ENCODE measurements at regions not wholly inside any gene's neighbourhood (a gene's known extent, or its start where the extent isn't known, plus 50 kb on each side); places are given as distances from the start of the nearest gene placed in this dataset.
"Not testable (repeated sequence)": the region's sequence is repeated elsewhere in the genome, so short reads cannot be mapped to it uniquely, and the experiment has no call there.

DNA sequence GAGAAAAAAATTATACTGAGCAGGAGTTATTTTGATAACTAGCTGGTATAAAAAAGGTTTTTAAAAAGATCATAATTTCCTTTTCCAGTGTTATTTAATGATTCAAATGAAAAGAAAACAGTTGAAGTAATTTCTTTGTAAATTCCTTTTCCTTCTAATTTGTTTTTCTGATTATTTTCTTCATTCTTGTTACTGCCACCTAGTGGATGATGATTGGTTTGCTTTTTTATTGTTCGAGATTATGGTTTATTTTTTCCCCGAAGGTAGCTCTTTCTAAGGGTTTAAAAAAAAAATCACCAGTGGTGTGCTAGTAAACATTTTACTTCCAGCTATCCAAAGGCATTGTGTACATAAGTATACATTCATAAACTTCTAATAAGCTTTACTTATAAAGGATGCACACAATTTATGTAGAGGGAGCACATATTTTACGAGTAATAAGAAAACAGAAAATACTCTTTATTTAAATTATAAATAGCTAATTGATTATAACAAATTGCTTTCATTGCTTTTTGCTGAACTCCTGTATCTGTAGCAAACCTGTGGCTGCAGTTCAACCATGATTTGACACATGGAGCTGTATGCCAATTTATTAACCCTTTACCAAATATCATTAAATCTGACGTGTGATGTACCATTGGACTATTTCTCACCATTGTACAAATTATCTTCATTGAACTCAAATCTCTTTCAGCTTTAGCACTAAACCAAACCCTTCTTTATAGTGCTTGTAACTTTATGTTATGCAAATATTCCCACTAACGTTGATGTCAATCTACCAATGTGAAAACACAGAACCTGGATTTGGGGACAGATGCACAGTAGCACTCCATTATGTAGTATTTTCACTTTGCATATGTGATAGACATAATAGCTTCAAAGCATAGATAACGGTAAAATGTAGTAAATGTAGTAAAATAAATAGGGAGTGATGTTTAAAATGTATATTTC lies 97.8 kb upstream of the ANK2 start:
- H3K4me3 ChIP-seq (ENCODE audit: low read depth, low read length) = no peak overlapping the region
- TF ChIP-seq, protein P1, sequence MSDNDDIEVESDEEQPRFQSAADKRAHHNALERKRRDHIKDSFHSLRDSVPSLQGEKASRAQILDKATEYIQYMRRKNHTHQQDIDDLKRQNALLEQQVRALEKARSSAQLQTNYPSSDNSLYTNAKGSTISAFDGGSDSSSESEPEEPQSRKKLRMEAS (IDR thresholded peaks at IDR 0.05; ENCODE audit: low read depth, low read length) = no peak
- no peak for TF ChIP-seq CTCF (IDR thresholded peaks at IDR 0.05; ENCODE audit: low read depth, low read length)
- no peak for TF ChIP-seq POLR2A (IDR thresholded peaks at IDR 0.05; ENCODE audit: extremely low read depth, insufficient read length)
- TF ChIP-seq MYC (IDR thresholded peaks at IDR 0.05; ENCODE audit: low read depth, low read length) = no peak
- peak; percentile 11 for DNase-seq (ENCODE audit: low read depth)

GRCh38 chr4:112952313-112952700 lies 97.1 kb upstream of the ANK2 start:
- no peak for TF ChIP-seq CTCF (IDR thresholded peaks at IDR 0.05; ENCODE audit: low read depth, low read length)
- TF ChIP-seq, protein P1 (IDR thresholded peaks at IDR 0.05; ENCODE audit: low read depth, low read length) = no peak
- TF ChIP-seq POLR2A (IDR thresholded peaks at IDR 0.05; ENCODE audit: extremely low read depth, insufficient read length) = no peak
- no peak for TF ChIP-seq MYC (IDR thresholded peaks at IDR 0.05; ENCODE audit: low read depth, low read length)
- DNase-seq (ENCODE audit: low read depth) = no peak
- H3K4me3 ChIP-seq (ENCODE audit: low read depth, low read length) = no peak overlapping the region

GRCh38 chr4:112953262-112953661 lies 96.2 kb upstream of the ANK2 start:
- no peak overlapping the region for H3K4me3 ChIP-seq (ENCODE audit: low read depth, low read length)
- no peak for TF ChIP-seq POLR2A (IDR thresholded peaks at IDR 0.05; ENCODE audit: extremely low read depth, insufficient read length)
- TF ChIP-seq CTCF (IDR thresholded peaks at IDR 0.05; ENCODE audit: low read depth, low read length) = no peak
- no peak for TF ChIP-seq MYC (IDR thresholded peaks at IDR 0.05; ENCODE audit: low read depth, low read length)
- TF ChIP-seq, protein P1 (IDR thresholded peaks at IDR 0.05; ENCODE audit: low read depth, low read length) = no peak
- no peak for DNase-seq (ENCODE audit: low read depth)

DNA sequence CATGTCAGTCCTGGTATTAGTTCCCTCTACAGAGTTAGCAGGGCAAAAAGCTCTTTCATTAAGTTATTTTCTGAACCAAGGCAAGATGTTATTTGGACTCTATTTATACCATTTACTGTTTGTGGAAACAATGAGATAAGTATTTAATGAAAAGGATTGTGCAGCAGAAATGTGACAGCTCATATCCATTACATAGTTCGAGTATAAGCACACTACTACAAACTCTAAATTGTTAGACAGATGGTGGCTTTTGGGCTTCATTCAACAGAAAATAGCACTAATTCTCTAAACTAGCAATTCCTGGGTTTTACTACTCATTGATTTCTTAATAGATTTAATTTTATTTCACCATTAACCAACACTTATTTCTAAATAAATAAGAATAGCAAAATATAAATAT lies 95.2 kb upstream of the ANK2 start:
- no peak for TF ChIP-seq MYC (IDR thresholded peaks at IDR 0.05; ENCODE audit: low read depth, low read length)
- no peak for TF ChIP-seq CTCF (IDR thresholded peaks at IDR 0.05; ENCODE audit: low read depth, low read length)
- TF ChIP-seq POLR2A (IDR thresholded peaks at IDR 0.05; ENCODE audit: extremely low read depth, insufficient read length) = no peak
- TF ChIP-seq, protein P1 (IDR thresholded peaks at IDR 0.05; ENCODE audit: low read depth, low read length) = no peak
- H3K4me3 ChIP-seq (ENCODE audit: low read depth, low read length) = no peak overlapping the region
- no peak for DNase-seq (ENCODE audit: low read depth)

- no peak for DNase-seq (ENCODE audit: low read depth)
- TF ChIP-seq POLR2A (IDR thresholded peaks at IDR 0.05; ENCODE audit: extremely low read depth, insufficient read length) (no peak), MYC (IDR thresholded peaks at IDR 0.05; ENCODE audit: low read depth, low read length) (no peak), CTCF (IDR thresholded peaks at IDR 0.05; ENCODE audit: low read depth, low read length) (no peak)
- TF ChIP-seq, protein P1 (IDR thresholded peaks at IDR 0.05; ENCODE audit: low read depth, low read length) = no peak
- H3K4me3 ChIP-seq (ENCODE audit: low read depth, low read length) = no peak overlapping the region
Observed at GRCh38 chr4:112956484-112956896, 93.0 kb upstream of the ANK2 start.

GRCh38 chr4:112957764-112958163 lies 91.7 kb upstream of the ANK2 start:
- not testable (repeated sequence) for DNase-seq (ENCODE audit: low read depth); H3K4me3 ChIP-seq (ENCODE audit: low read depth, low read length)

Measured in NB4 (cell line).